Astrocyte of the cerebellum (primary cell): ENCODE measurements at regions not wholly inside any gene's neighbourhood (a gene's known extent, or its start where the extent isn't known, plus 50 kb on each side); places are given as distances from the start of the nearest gene placed in this dataset.

ENCODE experiments used
- DNase-seq: peaks from one replicate; pipeline ENCODE4 v3.0.0-alpha.2; 2011; ENCODE audit warnings: low read depth
- H3K4me3 ChIP-seq: 2 replicates; pipeline ENCODE4 v1.5.1; 2011; ENCODE audit warnings: mild to moderate bottlenecking, low read depth, low read length, moderate library complexity
- in situ Hi-C: cut with HindIII; loops from 2 replicates; pipeline ENCODE4 v1.10.0; 2017; ENCODE audit warnings: low sequenced_read_pairs
- TF ChIP-seq, protein P1 (sequence below): IDR thresholded peaks from 2 replicates; pipeline ENCODE4 v1.5.1; 2012; ENCODE audit warnings: low read length, low read depth, moderate library complexity, mild to moderate bottlenecking; ENCODE audit errors: missing control alignments

DNA sequence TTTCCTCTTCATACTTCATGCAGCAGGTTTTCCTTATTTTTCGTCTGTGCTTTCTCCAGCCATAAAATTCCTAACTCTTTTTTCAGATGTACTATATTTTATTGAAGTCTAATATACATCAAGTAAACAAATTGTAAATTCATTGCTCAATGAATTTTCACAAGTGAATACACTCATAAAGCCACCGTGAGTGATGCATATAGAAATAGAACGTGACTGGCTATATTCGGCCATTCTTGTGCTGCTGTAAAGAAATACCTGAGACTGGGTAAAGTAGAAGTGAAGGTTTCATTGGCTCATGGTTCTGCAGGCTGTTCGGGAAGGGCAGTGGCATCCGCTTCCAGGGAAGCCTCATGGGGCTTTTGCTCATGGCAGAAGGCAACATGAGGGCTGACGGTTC lies 868.4 kb upstream of the EEF2KMT start:
- no peak for DNase-seq
- TF ChIP-seq, protein P1, sequence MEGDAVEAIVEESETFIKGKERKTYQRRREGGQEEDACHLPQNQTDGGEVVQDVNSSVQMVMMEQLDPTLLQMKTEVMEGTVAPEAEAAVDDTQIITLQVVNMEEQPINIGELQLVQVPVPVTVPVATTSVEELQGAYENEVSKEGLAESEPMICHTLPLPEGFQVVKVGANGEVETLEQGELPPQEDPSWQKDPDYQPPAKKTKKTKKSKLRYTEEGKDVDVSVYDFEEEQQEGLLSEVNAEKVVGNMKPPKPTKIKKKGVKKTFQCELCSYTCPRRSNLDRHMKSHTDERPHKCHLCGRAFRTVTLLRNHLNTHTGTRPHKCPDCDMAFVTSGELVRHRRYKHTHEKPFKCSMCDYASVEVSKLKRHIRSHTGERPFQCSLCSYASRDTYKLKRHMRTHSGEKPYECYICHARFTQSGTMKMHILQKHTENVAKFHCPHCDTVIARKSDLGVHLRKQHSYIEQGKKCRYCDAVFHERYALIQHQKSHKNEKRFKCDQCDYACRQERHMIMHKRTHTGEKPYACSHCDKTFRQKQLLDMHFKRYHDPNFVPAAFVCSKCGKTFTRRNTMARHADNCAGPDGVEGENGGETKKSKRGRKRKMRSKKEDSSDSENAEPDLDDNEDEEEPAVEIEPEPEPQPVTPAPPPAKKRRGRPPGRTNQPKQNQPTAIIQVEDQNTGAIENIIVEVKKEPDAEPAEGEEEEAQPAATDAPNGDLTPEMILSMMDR, result no peak
- in situ Hi-C loops, result no loop called here
- H3K4me3 ChIP-seq, result no peak overlapping the region

DNA sequence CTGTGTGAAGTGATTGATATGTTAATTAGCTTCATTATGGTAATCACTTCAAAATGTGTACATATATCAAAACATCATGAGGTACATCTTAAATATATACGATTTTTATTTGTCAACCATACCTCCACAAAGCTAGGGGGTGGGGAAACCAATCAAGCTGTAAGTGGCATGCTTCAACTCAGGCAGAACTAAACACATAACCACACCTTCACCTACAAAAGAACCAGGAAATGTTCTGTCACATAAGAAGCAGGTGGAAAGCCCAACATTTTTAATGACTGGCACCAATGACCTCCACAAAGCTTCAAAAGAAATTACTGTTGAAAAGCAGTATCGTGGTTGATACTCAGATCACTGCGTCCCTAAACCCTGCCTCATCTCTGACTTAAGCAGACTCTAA lies 867.7 kb upstream of the EEF2KMT start:
- TF ChIP-seq, protein P1, result no peak
- no peak overlapping the region for H3K4me3 ChIP-seq
- DNase-seq, result no peak
- in situ Hi-C loops, result no loop called here

DNA sequence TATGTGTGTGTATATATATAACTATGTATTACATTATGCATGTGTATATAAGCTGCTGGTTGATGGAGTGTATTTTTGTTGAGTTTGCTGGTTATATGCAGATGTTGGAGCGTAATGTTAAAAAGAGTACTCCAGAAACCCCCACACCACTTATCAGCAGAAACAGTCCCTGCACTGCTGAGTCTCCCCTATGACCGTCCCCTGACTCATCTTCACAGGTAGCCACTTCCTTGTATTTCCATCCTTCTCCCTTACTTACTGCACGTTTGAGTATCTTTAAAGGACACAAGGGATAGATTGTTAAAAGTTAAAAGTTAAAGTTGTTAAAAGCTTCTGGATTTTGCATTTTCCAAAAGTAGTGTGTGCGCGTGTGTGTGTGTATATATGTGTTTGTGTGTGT lies 853.9 kb upstream of the EEF2KMT start:
- H3K4me3 ChIP-seq, result no peak overlapping the region
- in situ Hi-C loops, result no loop called here
- TF ChIP-seq, protein P1, result no peak
- no peak for DNase-seq

DNA sequence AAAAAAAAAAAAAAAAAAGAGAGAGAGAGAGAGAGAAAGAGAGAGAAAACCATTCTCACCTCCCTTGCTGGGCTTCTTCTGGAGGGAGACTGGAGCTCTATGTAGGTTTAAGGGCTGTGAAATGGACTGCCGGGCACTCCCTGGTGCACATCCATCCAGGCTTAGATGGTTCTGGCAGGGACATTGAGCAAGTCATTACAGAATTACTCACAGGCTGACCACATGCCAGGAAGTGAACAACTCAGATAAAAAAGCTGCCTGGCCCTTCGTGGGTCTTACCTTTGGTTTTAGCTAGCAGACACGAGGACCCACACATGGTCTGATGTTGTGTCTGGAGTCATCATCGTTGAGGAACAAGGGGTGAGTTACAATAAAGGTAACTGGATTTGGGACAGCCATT lies 847.4 kb upstream of the EEF2KMT start:
- in situ Hi-C loops, result no loop called here
- no peak overlapping the region for H3K4me3 ChIP-seq
- TF ChIP-seq, protein P1, result no peak
- no peak for DNase-seq

DNA sequence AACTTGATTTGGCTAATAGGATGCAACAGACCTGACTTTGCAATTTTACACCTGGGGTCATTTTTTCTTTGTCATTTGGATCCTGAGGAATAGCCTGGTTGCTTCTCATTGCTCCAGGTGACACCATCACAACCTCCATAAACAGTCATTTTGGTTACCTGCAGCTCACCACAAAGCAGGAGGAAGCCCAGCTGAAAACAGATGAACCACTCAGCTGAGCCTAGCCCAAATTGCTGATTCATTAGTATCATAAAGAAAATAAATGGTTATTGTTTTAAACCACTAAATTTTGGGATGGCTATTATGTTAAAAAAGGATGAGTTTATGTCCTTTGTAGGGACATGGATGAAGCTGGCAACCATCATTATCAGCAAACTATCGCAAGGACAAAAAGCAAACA lies 841.0 kb upstream of the EEF2KMT start:
- DNase-seq, result no peak
- in situ Hi-C loops, result no loop called here
- no peak overlapping the region for H3K4me3 ChIP-seq
- TF ChIP-seq, protein P1, result no peak

DNA sequence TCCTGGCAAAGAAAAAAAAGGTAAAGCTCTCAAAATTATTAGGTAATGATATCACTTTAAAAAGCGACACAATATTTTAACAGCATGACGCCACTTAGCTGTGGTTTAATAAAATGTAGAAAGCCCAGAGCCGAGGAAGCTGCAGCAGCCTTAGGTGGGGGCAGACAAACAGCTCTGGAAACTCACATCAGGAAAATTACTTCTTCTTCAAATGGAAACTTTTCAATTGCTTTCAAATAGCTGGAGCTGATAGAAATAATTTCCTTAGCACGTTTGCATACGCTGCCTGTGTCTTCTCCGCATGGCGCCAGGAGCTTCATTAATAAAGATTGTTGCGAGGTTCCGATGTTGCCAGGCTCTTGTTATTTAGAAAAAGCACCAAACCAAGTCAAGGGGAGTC lies 835.3 kb upstream of the EEF2KMT start:
- in situ Hi-C loops, result no loop called here
- no peak overlapping the region for H3K4me3 ChIP-seq
- TF ChIP-seq, protein P1, result no peak
- DNase-seq, result no peak
